HepG2 (cell line): ENCODE measurements at regions not wholly inside any gene's neighbourhood (a gene's known extent, or its start where the extent isn't known, plus 50 kb on each side); places are given as distances from the start of the nearest gene placed in this dataset.

Source experiments
- ATAC-seq: fragments of 200-7000 bp; cut with Tn5 transposase; 3 replicates; pipeline ENCODE4 v1.9.1; 2020; ENCODE audit warnings: mild to moderate bottlenecking, moderate library complexity
- BruUV-seq: library from RNA; stranded (reverse); fragments of 400-500 nt; replicated peaks from 2 replicates; lab custom pipeline; 2021; lab: Mats Ljungman, UMichigan
- CTCF ChIA-PET: fragments of 300-600 bp; formaldehyde crosslinking; extraction: SDS; loops from one replicate; lab custom pipeline; 2021; ENCODE audit warnings: low total read pairs, inconsistent platforms, low intra/inter-chr PET ratio; lab: Yijun Ruan, JAX
- POLR2A ChIA-PET: fragments of 350-600 bp; sonication (Branson Sonifier 250); formaldehyde crosslinking; loops from one replicate; lab custom pipeline; 2020; ENCODE audit warnings: antibody characterized with exemption, inconsistent platforms; lab: Yijun Ruan, JAX
- DNase-seq: peaks from one replicate; pipeline ENCODE4 v3.0.0-alpha.2; 2015; ENCODE audit warnings: low spot score
- FAIRE-seq: peaks from 3 replicates; lab custom pipeline; 2011; peaks lifted over from hg19 to GRCh38; lab: Jason Lieb, UNC
- H2AFZ ChIP-seq: one replicate; pipeline ENCODE4 v1.6.1; 2011; ENCODE audit warnings: low read length, inconsistent platforms
- H3K27ac ChIP-seq: fragments of 300-600 bp; 3 replicates; pipeline ENCODE4 v1.8.0; 2011; ENCODE audit warnings: mixed run types, mild to moderate bottlenecking, mixed read lengths, low read length, inconsistent platforms; ENCODE audit not compliant: insufficient read depth; ENCODE audit errors: extremely low read length
- H3K27me3 ChIP-seq, 2 experiments: fragments of 200-600 bp in 1 of 2; 2 replicates in 1 of 2; 3 replicates in 1 of 2; pipeline versions ENCODE4 v1.6.0 to v1.8.0; 2011; ENCODE audit warnings: low read length in 2 of 2, mild to moderate bottlenecking in 2 of 2, moderate library complexity in 2 of 2, inconsistent platforms in 1 of 2; ENCODE audit not compliant: insufficient read depth in 2 of 2, control insufficient read depth in 1 of 2
- H3K36me3 ChIP-seq, 2 experiments: fragments of 200-600 bp in 1 of 2; replicated peaks in 1 of 2; 2 replicates in 1 of 2; 3 replicates in 1 of 2; pipeline versions ENCODE4 v1.5.1 to v1.8.0; 2011; ENCODE audit warnings: low read length in 2 of 2, inconsistent platforms in 1 of 2; ENCODE audit not compliant: insufficient read depth in 2 of 2, control insufficient read depth in 1 of 2
- H3K4me1 ChIP-seq: 2 replicates; pipeline ENCODE4 v1.5.1; 2012; ENCODE audit warnings: low read length, inconsistent platforms; ENCODE audit not compliant: insufficient read depth
- H3K4me2 ChIP-seq: 2 replicates; pipeline ENCODE4 v1.6.0; 2011; ENCODE audit warnings: low read depth, low read length, inconsistent platforms
- H3K4me3 ChIP-seq, 3 experiments: fragments of 200-600 bp in 1 of 3; sonication (generic), shearing (Covaris generic) in 1 of 3; replicated peaks in 1 of 3; 2 replicates each; pipeline ENCODE4 v1.5.1; 2011 to 2016; ENCODE audit warnings: low read length in 3 of 3, inconsistent platforms in 2 of 3, low read depth in 2 of 3, mild to moderate bottlenecking in 2 of 3, control low read depth in 1 of 3, mixed read lengths in 1 of 3; ENCODE audit not compliant: insufficient read depth in 1 of 3
- H3K79me2 ChIP-seq: one replicate; pipeline ENCODE4 v1.6.1; 2011; ENCODE audit warnings: low read length, inconsistent platforms; ENCODE audit not compliant: insufficient read depth
- H3K9ac ChIP-seq: 2 replicates; pipeline ENCODE4 v1.6.0; 2011; ENCODE audit warnings: mild to moderate bottlenecking, low read depth, low read length, inconsistent platforms; ENCODE audit not compliant: insufficient read depth
- H3K9me3 ChIP-seq: 2 replicates; pipeline ENCODE4 v1.5.1; 2012; ENCODE audit warnings: mild to moderate bottlenecking, low read length
- H4K20me1 ChIP-seq: 2 replicates; pipeline ENCODE4 v1.6.0; 2011; ENCODE audit warnings: inconsistent platforms, mild to moderate bottlenecking, low read length, moderate library complexity; ENCODE audit not compliant: insufficient read depth
- CCAR2 ChIP-seq: fragments of 200-400 bp; formaldehyde crosslinking; optimal IDR thresholded peaks from 2 replicates; pipeline ENCODE3; 2018; ENCODE audit warnings: low read depth, mild to moderate bottlenecking, low read length, moderate library complexity
- HIVEP1 ChIP-seq: sonication (generic); formaldehyde crosslinking; IDR thresholded peaks from 2 replicates; pipeline ENCODE4 v1.4.0; 2020; ENCODE audit warnings: mild to moderate bottlenecking, missing genetic modification reagents
- IKZF1 ChIP-seq: fragments of 450-650 bp; IDR thresholded peaks from 2 replicates; pipeline ENCODE4 v1.7.1; 2016
- NFAT5 ChIP-seq: sonication (generic); formaldehyde crosslinking; IDR thresholded peaks from 2 replicates; pipeline ENCODE4 v1.4.0; 2020; ENCODE audit warnings: missing genetic modification reagents
- PHB2 ChIP-seq: fragments of 450-650 bp; IDR thresholded peaks from 2 replicates; pipeline ENCODE4 v1.6.1; 2018; ENCODE audit not compliant: partially characterized antibody
- POLR2G ChIP-seq: fragments of 200-400 bp; formaldehyde crosslinking; IDR thresholded peaks from 2 replicates; pipeline ENCODE4 v1.6.1; 2018; ENCODE audit warnings: mild to moderate bottlenecking, low read depth, low read length, moderate library complexity
- RCOR2 ChIP-seq: IDR thresholded peaks from 2 replicates; pipeline ENCODE4 v1.6.1; 2016; ENCODE audit warnings: missing biosample characterization, missing genetic modification reagents
- RFX5 ChIP-seq: IDR thresholded peaks from 2 replicates; pipeline ENCODE4 v1.6.1; 2011; ENCODE audit warnings: low read depth, low read length, improper control_type of control experiment
- SNAPC2 ChIP-seq: sonication (generic); formaldehyde crosslinking; IDR thresholded peaks from 2 replicates; pipeline ENCODE4 v1.8.1; 2022; ENCODE audit warnings: mild to moderate bottlenecking, missing genetic modification reagents
- SRSF4 ChIP-seq: fragments of 200-400 bp; formaldehyde crosslinking; IDR thresholded peaks from one replicate; pipeline ENCODE4 v1.6.1; 2018; ENCODE audit warnings: mild to moderate bottlenecking, low read depth, low read length, moderate library complexity; ENCODE audit not compliant: poor library complexity, severe bottlenecking
- ZBED4 ChIP-seq: sonication (generic); formaldehyde crosslinking; IDR thresholded peaks from 2 replicates; pipeline ENCODE4 v1.4.0; 2020; ENCODE audit warnings: missing genetic modification reagents, borderline replicate concordance
- ZNF484 ChIP-seq: sonication (generic); formaldehyde crosslinking; IDR thresholded peaks from 2 replicates; pipeline ENCODE4 v1.5.1; 2020; ENCODE audit warnings: mild to moderate bottlenecking, low read depth, missing genetic modification reagents, borderline replicate concordance
- ZNF770 ChIP-seq: sonication (generic); formaldehyde crosslinking; IDR thresholded peaks from 2 replicates; pipeline ENCODE4 v1.5.0; 2020; ENCODE audit warnings: mild to moderate bottlenecking, missing genetic modification reagents
- WGBS: methylation state at CpG from one replicate; pipeline ENCODE4 v1.1.6; 2017; ENCODE audit warnings: low lambda C conversion rate; 5-methylcytosine and 5-hydroxymethylcytosine counted together
- in situ Hi-C: cut with HindIII; loops from 2 replicates; pipeline ENCODE4 v1.10.0; 2017; ENCODE audit warnings: low pct_unique_long_range_greater_than_20kb; ENCODE audit not compliant: extremely low pct_ligation_motif_present
- intact Hi-C: fragments of 100-400 bp; cut with micrococcal nuclease; formaldehyde crosslinking; loops from one replicate; pipeline ENCODE4 v1.10.0; 2022; ENCODE audit not compliant: unreplicated experiment

GRCh38 chr2:133711201-133711600 is 142.9 kb upstream of the NCKAP5 start:
- ATAC-seq: no peak
- Histone ChIP-seq H3K36me3 (no peaks in the 10 kb centered on the region), H3K4me1 (no peaks in the 10 kb centered on the region), H3K4me3 (no peak overlapping the region), H3K9ac (no peak overlapping the region), H3K79me2 (no peaks in the 10 kb centered on the region), H4K20me1 (no peaks in the 10 kb centered on the region), H2AFZ (no peak overlapping the region), H3K27me3 (no peaks in the 10 kb centered on the region), H3K4me2 (no peak overlapping the region), H3K9me3 (peaks cover 8% of the 10 kb centered on the region), H3K27ac (no peak overlapping the region)
- no peak for FAIRE-seq
- in situ Hi-C loops: no loop called here
- 40% methylated on average over 6 of the region's 6 CpGs for WGBS
- POLR2A ChIA-PET: no interaction called here
- CTCF ChIA-PET: no interaction called here
- no peak for DNase-seq
- no TSS peak for BruUV-seq
- intact Hi-C loops: no loop called here
- TF ChIP-seq SNAPC2 (CRISPR knock-in tag) (no peak), SRSF4 (no peak), RFX5 (no peak), HIVEP1 (CRISPR knock-in tag) (no peak), NFAT5 (CRISPR knock-in tag) (no peak), POLR2G (no peak), PHB2 (no peak), CCAR2 (no peak), ZNF484 (CRISPR knock-in tag) (no peak), IKZF1 (no peak), ZBED4 (no peak), ZNF770 (CRISPR knock-in tag) (no peak), RCOR2 (CRISPR knock-in tag) (no peak)
